Sigmoid colon (tissue), 6 donors: ENCODE measurements at regions not wholly inside any gene's neighbourhood (a gene's known extent, or its start where the extent isn't known, plus 50 kb on each side); places are given as distances from the start of the nearest gene placed in this dataset.

Source experiments
- DNase-seq: peaks from one replicate; pipeline ENCODE4 v3.0.0-alpha.2; 2019
- H3K27ac ChIP-seq, 4 donors: fragments of 200-600 bp; sonication (generic); one replicate each; pipeline ENCODE4 v1.5.1; 2016 to 2019; ENCODE audit warnings: mild to moderate bottlenecking in 1 of 4
- H3K27me3 ChIP-seq, 3 donors: fragments of 200-600 bp; sonication (generic); one replicate each; pipeline ENCODE4 v1.5.1; 2019; ENCODE audit warnings: mild to moderate bottlenecking in 1 of 3
- H3K36me3 ChIP-seq, 4 donors: fragments of 200-600 bp; sonication (generic); one replicate each; pipeline ENCODE4 v1.5.1; 2016 to 2019
- H3K4me1 ChIP-seq, 4 donors: fragments of 200-600 bp; sonication (generic); one replicate each; pipeline ENCODE4 v1.5.1; 2017 to 2019
- H3K4me3 ChIP-seq, 4 donors: fragments of 200-600 bp; sonication (generic); one replicate each; pipeline ENCODE4 v1.5.1; 2017 to 2019; ENCODE audit warnings: mild to moderate bottlenecking in 2 of 4, moderate library complexity in 1 of 4
- H3K9me3 ChIP-seq, 4 donors: fragments of 200-600 bp in 3 of 4; sonication (generic) in 3 of 4; one replicate each; pipeline versions ENCODE4 v1.5.1 to v1.6.1; 2013 to 2019
- EP300 ChIP-seq, 4 donors: sonication (generic); formaldehyde crosslinking; IDR thresholded peaks; one replicate each; pipeline ENCODE4 v1.6.1; 2017; ENCODE audit warnings: antibody characterized with exemption in 4 of 4
- POLR2A ChIP-seq, 2 donors: fragments of 450-650 bp; IDR thresholded peaks; one replicate each; pipeline ENCODE4 v1.6.1; 2016; ENCODE audit warnings: antibody characterized with exemption in 2 of 2, mild to moderate bottlenecking in 2 of 2, moderate library complexity in 2 of 2
- POLR2AphosphoS5 ChIP-seq, 4 donors: sonication (generic); formaldehyde crosslinking; IDR thresholded peaks; one replicate each; pipeline ENCODE4 v1.6.1; 2017; ENCODE audit warnings: antibody characterized with exemption in 4 of 4
- WGBS, 2 donors: extraction: QIAGEN DNeasy Blood & Tissue Kit; methylation state at CpG; one replicate each; pipeline ENCODE4 v1.1.7; 2013; 5-methylcytosine and 5-hydroxymethylcytosine counted together
- intact Hi-C: fragments of 100-400 bp; cut with DNase I; formaldehyde crosslinking; loops from one replicate; pipeline ENCODE4 v1.15.1; 2023
- TF ChIP-seq, protein P1 (sequence below), 4 experiments: fragments of 450-650 bp in 3 of 4; fragments of 200-600 bp in 1 of 4; IDR thresholded peaks; one replicate each; pipeline ENCODE4 v1.5.1; 2016 to 2019; ENCODE audit warnings: antibody characterized with exemption in 4 of 4, mild to moderate bottlenecking in 3 of 4, moderate library complexity in 2 of 4
- donor health status: healthy with polysubstance abuse.
- donor health status: healthy.

DNA sequence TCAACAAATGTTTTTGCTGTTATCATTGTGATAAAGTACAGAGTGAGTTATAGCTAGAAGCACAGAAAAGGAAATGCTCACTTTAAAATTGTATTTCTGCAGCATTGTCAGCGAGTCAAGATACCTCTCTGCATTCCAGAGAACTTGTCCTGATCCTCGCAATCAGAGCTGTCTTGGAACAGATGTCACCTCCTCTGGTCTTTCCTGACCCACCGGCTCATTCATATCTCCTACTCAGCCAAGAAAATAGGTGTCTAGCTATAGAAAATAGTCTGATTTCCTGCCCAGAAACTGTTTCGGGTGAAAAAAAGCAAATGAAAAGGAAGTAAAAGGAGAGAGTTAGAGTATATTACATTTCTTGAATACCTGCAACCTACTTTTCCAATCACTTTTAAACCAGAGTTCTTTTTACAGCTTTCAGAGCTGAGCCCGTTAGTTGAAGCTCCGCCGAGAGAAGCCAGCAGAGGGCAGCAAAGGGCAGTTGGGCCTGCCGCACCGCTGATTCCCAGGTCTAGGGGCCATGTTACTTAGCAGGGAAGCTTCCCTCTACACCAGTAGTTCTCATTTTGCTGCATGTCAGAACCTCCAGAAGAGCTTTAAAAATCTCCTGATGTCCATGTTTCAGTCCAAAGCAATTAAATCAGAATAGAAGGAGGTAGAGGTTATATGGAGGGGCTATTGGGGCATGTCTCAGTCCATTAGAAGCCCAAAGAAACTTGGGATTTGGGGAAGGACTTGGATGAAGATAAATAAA, 185.7 kb upstream of the THRB start:
- WGBS, 2 donors: 35 to 40% methylated on average over 9 of the region's 9 CpGs
- Histone ChIP-seq H3K27ac (no peak overlapping the region), H3K4me3 (no peak overlapping the region), H3K36me3 (no peaks in the 10 kb centered on the region), H3K9me3 (no peaks in the 10 kb centered on the region), H3K27me3 (no peaks in the 10 kb centered on the region), H3K4me1 (peaks cover 0 to 16% (median 8%) of the 10 kb centered on the region in 4 donors)
- no peak for TF ChIP-seq POLR2A (IDR thresholded peaks at IDR 0.05)
- TF ChIP-seq, protein P1, sequence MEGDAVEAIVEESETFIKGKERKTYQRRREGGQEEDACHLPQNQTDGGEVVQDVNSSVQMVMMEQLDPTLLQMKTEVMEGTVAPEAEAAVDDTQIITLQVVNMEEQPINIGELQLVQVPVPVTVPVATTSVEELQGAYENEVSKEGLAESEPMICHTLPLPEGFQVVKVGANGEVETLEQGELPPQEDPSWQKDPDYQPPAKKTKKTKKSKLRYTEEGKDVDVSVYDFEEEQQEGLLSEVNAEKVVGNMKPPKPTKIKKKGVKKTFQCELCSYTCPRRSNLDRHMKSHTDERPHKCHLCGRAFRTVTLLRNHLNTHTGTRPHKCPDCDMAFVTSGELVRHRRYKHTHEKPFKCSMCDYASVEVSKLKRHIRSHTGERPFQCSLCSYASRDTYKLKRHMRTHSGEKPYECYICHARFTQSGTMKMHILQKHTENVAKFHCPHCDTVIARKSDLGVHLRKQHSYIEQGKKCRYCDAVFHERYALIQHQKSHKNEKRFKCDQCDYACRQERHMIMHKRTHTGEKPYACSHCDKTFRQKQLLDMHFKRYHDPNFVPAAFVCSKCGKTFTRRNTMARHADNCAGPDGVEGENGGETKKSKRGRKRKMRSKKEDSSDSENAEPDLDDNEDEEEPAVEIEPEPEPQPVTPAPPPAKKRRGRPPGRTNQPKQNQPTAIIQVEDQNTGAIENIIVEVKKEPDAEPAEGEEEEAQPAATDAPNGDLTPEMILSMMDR (IDR thresholded peaks at IDR 0.05): peak in 3 of 4 experiments; percentile 40 to 62 (median 57)
- intact Hi-C loops: loop anchor here (5.0 to 10.0 kb wide), 4 partner anchors 188 to 793 kb away; partner anchors contain the start of gene THRB
- peak; percentile 78 for DNase-seq

DNA sequence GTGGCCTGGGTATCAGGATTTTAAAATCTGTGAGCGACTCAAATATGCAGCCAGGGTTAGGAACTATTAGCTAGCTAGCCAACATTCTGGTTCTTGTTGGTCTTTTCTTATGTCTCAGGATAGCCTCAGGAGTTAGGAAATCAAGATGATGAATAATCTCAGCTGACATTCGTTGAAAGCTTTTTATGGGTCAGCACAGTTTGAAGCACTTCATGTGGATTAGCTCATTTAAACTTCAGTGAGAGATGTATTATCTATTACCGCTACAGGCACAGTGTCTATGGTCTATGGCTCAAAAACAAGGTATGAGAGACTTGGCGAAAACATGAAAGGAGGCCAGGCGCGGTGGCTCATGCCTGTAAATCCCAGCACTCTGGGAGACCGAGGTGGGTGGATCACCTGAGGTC, 187.5 kb upstream of the THRB start:
- no peak for DNase-seq
- TF ChIP-seq POLR2AphosphoS5 (IDR thresholded peaks at IDR 0.05) (peak in 1 of 4 donors; percentile 14), POLR2A (IDR thresholded peaks at IDR 0.05) (no peak)
- Histone ChIP-seq H3K4me1 (peaks cover 0 to 25% (median 13%) of the 10 kb centered on the region in 4 donors), H3K9me3 (no peaks in the 10 kb centered on the region), H3K27me3 (no peaks in the 10 kb centered on the region), H3K27ac (no peak overlapping the region), H3K36me3 (no peaks in the 10 kb centered on the region), H3K4me3 (no peak overlapping the region)
- 87 to 92% methylated on average over 7 of the region's 7 CpGs for WGBS, 2 donors
- intact Hi-C loops: loop anchor here (5.0 to 10.0 kb wide), 4 partner anchors 190 to 795 kb away; partner anchors contain the start of gene THRB

DNA sequence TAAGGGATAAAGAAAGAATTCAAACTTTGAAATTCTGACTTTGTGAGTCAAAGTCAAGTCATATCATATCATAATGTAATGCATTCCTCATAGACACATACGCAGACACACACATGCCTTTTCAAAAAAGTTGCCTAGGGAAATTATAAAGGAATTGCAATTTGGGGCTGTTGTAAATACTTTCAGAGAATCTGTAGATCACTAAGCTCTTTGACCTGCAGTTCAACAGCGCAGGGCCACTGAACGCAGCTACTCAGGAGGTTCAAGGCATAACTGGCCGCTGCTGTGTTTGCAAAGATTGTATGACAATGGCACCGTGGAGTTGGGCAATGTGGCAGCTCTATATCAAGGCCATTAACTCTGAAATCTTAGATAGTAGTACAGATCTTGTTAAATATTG, 188.4 kb upstream of the THRB start:
- H3K4me1 ChIP-seq: peaks cover 0 to 24% (median 8%) of the 10 kb centered on the region in 4 donors
- 59 to 78% methylated on average over 5 of the region's 5 CpGs for WGBS, 2 donors

DNA sequence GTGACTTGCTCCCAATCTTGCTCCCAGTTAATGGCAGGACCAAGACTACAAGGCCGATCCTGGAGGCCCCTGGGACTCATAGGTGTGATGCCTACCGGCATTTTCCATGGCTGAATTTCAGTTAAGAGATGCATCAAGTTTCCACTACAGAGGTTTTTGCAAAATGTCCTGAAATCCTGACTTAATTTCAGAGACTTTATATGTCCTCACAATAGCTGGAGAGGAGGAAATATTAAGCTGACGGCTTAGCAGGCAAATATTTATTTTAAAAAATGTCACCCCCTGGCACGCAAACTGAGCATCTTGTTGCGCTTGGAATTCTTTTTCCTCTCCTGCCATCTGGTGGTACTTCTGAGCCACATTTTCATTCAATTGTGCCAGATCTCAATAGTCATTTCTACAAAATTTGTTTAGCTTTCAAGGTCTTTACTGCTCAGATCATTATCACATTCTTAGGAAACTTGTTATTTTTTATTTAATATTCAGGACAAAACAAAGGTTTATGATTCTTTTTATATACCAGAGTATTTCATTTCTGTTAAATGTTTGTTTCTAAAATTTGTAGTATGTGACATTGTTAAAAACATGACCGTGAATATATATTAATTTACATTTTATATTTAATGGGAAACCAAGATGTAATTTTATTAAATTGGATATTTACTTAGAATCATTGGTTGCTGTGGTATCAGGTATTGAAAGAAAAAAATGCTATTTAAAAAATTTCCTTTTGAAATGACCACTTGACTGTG, 189.2 kb upstream of the THRB start:
- Histone ChIP-seq H3K27me3 (no peaks in the 10 kb centered on the region), H3K4me1 (peaks cover 0 to 24% (median 9%) of the 10 kb centered on the region in 4 donors), H3K9me3 (no peaks in the 10 kb centered on the region), H3K27ac (peak overlapping the region in 2 of 4 donors; percentile 6 to 24), H3K36me3 (no peaks in the 10 kb centered on the region), H3K4me3 (no peak overlapping the region)
- WGBS, 2 donors: 23 to 38% methylated on average over 6 of the region's 6 CpGs
- DNase-seq: no peak
- TF ChIP-seq POLR2AphosphoS5 (IDR thresholded peaks at IDR 0.05) (peak in 2 of 4 donors; percentile 37 to 48), EP300 (IDR thresholded peaks at IDR 0.05) (no peak), POLR2A (IDR thresholded peaks at IDR 0.05) (no peak)
- TF ChIP-seq, protein P1 (IDR thresholded peaks at IDR 0.05): peak; percentile 55 to 69 (median 62)
- intact Hi-C loops: loop anchor here (1.0 to 10.0 kb wide), 5 partner anchors 192 to 797 kb away; partner anchors contain the start of gene THRB

More for the DNA sequence above, 188.4 kb upstream of the THRB start:
- Histone ChIP-seq H3K4me3 (no peak overlapping the region), H3K36me3 (no peaks in the 10 kb centered on the region), H3K9me3 (no peaks in the 10 kb centered on the region), H3K27me3 (no peaks in the 10 kb centered on the region), H3K27ac (peak overlapping the region in 2 of 4 donors; percentile 6 to 24)
- intact Hi-C loops: loop anchor here (5.0 to 10.0 kb wide), 4 partner anchors 191 to 796 kb away; partner anchors contain the start of gene THRB
- TF ChIP-seq POLR2AphosphoS5 (IDR thresholded peaks at IDR 0.05) (no peak), POLR2A (IDR thresholded peaks at IDR 0.05) (no peak), EP300 (IDR thresholded peaks at IDR 0.05) (no peak)
- TF ChIP-seq, protein P1 (IDR thresholded peaks at IDR 0.05): no peak
- no peak for DNase-seq
